Vagina (tissue), 2 donors: ENCODE measurements at regions not wholly inside any gene's neighbourhood (a gene's known extent, or its start where the extent isn't known, plus 50 kb on each side); places are given as distances from the start of the nearest gene placed in this dataset.
"Not testable (repeated sequence)": the region's sequence is repeated elsewhere in the genome, so short reads cannot be mapped to it uniquely, and the experiment has no call there.

Experiments
- POLR2A ChIP-seq, 2 donors: fragments of 450-650 bp; IDR thresholded peaks; one replicate each; pipeline ENCODE4 v1.6.1; 2017; ENCODE audit warnings: antibody characterized with exemption in 2 of 2, mild to moderate bottlenecking in 2 of 2, moderate library complexity in 2 of 2
- POLR2AphosphoS5 ChIP-seq, 2 donors: sonication (generic); formaldehyde crosslinking; IDR thresholded peaks; one replicate each; pipeline ENCODE4 v1.9.0; 2017; ENCODE audit warnings: antibody characterized with exemption in 2 of 2, mild to moderate bottlenecking in 2 of 2, low read depth in 1 of 2; ENCODE audit not compliant: insufficient read depth in 1 of 2
- TF ChIP-seq, protein P1 (sequence below), 3 experiments: fragments of 450-650 bp in 2 of 3; fragments of 200-600 bp in 1 of 3; sonication (generic) in 1 of 3; IDR thresholded peaks; one replicate each; pipeline ENCODE4 v1.5.1; 2017 to 2019; ENCODE audit warnings: antibody characterized with exemption in 3 of 3, mild to moderate bottlenecking in 2 of 3, moderate library complexity in 2 of 3

DNA sequence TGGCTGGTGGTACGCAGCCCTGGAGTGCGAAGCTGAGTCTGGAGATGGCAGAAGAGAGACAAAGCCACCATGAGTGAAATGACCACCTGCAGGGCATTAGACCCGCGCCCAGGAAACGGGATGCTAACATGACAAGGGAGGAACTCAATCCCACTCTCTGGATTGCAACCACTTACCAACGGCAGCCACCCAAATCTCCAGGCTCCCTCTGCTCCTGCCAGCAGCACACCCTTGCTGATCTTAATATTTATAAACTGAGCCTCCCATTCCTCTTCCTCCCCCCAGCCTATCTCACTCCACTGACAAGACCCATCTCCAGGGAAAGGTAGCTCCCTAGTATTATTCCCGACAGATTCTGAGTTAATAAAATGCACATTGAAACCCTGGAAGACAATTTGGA, 1508.8 kb downstream of the FOXD4L5 start:
- not testable (repeated sequence) for TF ChIP-seq POLR2AphosphoS5 (IDR thresholded peaks at IDR 0.05; ENCODE audit: insufficient read depth in 1 of 2, low read depth in 1 of 2); POLR2A (IDR thresholded peaks at IDR 0.05)
- TF ChIP-seq, protein P1, sequence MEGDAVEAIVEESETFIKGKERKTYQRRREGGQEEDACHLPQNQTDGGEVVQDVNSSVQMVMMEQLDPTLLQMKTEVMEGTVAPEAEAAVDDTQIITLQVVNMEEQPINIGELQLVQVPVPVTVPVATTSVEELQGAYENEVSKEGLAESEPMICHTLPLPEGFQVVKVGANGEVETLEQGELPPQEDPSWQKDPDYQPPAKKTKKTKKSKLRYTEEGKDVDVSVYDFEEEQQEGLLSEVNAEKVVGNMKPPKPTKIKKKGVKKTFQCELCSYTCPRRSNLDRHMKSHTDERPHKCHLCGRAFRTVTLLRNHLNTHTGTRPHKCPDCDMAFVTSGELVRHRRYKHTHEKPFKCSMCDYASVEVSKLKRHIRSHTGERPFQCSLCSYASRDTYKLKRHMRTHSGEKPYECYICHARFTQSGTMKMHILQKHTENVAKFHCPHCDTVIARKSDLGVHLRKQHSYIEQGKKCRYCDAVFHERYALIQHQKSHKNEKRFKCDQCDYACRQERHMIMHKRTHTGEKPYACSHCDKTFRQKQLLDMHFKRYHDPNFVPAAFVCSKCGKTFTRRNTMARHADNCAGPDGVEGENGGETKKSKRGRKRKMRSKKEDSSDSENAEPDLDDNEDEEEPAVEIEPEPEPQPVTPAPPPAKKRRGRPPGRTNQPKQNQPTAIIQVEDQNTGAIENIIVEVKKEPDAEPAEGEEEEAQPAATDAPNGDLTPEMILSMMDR (IDR thresholded peaks at IDR 0.05): not testable (repeated sequence)
